Activated naive CD8-positive, alpha-beta T cell treated with anti-CD3 and anti-CD28 coated beads, Interleukin-2, amount 10 ng/mL, durations not matched to agents 7 days and 5 days (primary cell): ENCODE measurements at regions not wholly inside any gene's neighbourhood (a gene's known extent, or its start where the extent isn't known, plus 50 kb on each side); places are given as distances from the start of the nearest gene placed in this dataset.
"Not testable (repeated sequence)": the region's sequence is repeated elsewhere in the genome, so short reads cannot be mapped to it uniquely, and the experiment has no call there.

ENCODE experiments used
- ATAC-seq: fragments of 150-1000 bp; cut with Tn5 transposase; one replicate; pipeline ENCODE4 v1.10.0; 2021; ENCODE audit warnings: low read depth, moderate library complexity
- POLR2A ChIA-PET: fragments of 350-600 bp; sonication (Branson Sonifier 250); formaldehyde crosslinking; loops from one replicate; lab custom pipeline; 2021; ENCODE audit warnings: antibody characterized with exemption; lab: Charles Lee
- DNase-seq: peaks from one replicate; pipeline ENCODE4 v3.0.0; 2021
- H3K27ac Mint-ChIP-seq: one replicate; pipeline ENCODE4 v1.8.0; 2022; ENCODE audit warnings: mild to moderate bottlenecking, mixed read lengths
- H3K27me3 Mint-ChIP-seq: one replicate; pipeline ENCODE4 v1.8.0; 2022; ENCODE audit warnings: mild to moderate bottlenecking, moderate library complexity, mixed read lengths
- H3K36me3 Mint-ChIP-seq: one replicate; pipeline ENCODE4 v1.8.0; 2021; ENCODE audit warnings: mild to moderate bottlenecking, mixed read lengths
- H3K4me1 Mint-ChIP-seq: one replicate; pipeline ENCODE4 v1.8.0; 2021; ENCODE audit warnings: mixed read lengths
- H3K4me3 Mint-ChIP-seq: one replicate; pipeline ENCODE4 v1.8.0; 2022; ENCODE audit warnings: mild to moderate bottlenecking, moderate library complexity, mixed read lengths
- H3K9me3 Mint-ChIP-seq: one replicate; pipeline ENCODE4 v1.8.0; 2021; ENCODE audit warnings: mixed read lengths

GRCh38 chr17:83186751-83187421, 107.5 kb downstream of the METRNL start:
- no peak overlapping the region for H3K4me3 Mint-ChIP-seq
- H3K27me3 Mint-ChIP-seq: peaks cover 10% of the 10 kb centered on the region
- POLR2A ChIA-PET: no interaction called here
- H3K27ac Mint-ChIP-seq: no peak overlapping the region
- H3K4me1 Mint-ChIP-seq: peaks cover 7% of the 10 kb centered on the region
- ATAC-seq (no peak), DNase-seq (no peak)
- no peaks in the 10 kb centered on the region for H3K36me3 Mint-ChIP-seq
- peaks cover 1% of the 10 kb centered on the region for H3K9me3 Mint-ChIP-seq

GRCh38 chr17:83187782-83188311, 108.4 kb downstream of the METRNL start:
- Mint-ChIP-seq H3K4me3 (no peak overlapping the region), H3K9me3 (peaks cover 1% of the 10 kb centered on the region), H3K4me1 (peaks cover 7% of the 10 kb centered on the region), H3K27me3 (peaks cover 10% of the 10 kb centered on the region), H3K27ac (no peak overlapping the region), H3K36me3 (no peaks in the 10 kb centered on the region)
- DNase-seq (no peak), ATAC-seq (no peak)
- POLR2A ChIA-PET: no interaction called here

- Mint-ChIP-seq H3K4me1 (peaks cover 14% of the 10 kb centered on the region), H3K9me3 (peaks cover 1% of the 10 kb centered on the region), H3K27ac (no peak overlapping the region), H3K27me3 (peaks cover 6% of the 10 kb centered on the region), H3K4me3 (no peak overlapping the region), H3K36me3 (no peaks in the 10 kb centered on the region)
- POLR2A ChIA-PET: no interaction called here
- no peak for ATAC-seq
- no peak for DNase-seq
These were observed 109.9 kb downstream of the METRNL start for GRCh38 chr17:83189044-83190003.

GRCh38 chr17:83190004-83190385, 110.6 kb downstream of the METRNL start:
- no peak for ATAC-seq
- peaks cover 14% of the 10 kb centered on the region for H3K4me1 Mint-ChIP-seq
- DNase-seq: no peak
- no peak overlapping the region for H3K27ac Mint-ChIP-seq
- no peaks in the 10 kb centered on the region for H3K36me3 Mint-ChIP-seq
- H3K27me3 Mint-ChIP-seq: peaks cover 5% of the 10 kb centered on the region
- POLR2A ChIA-PET: no interaction called here
- no peak overlapping the region for H3K4me3 Mint-ChIP-seq
- peaks cover under 1% of the 10 kb centered on the region for H3K9me3 Mint-ChIP-seq

- ATAC-seq (no peak), DNase-seq (peak; percentile 22)
- Mint-ChIP-seq H3K4me1 (peaks cover 14% of the 10 kb centered on the region), H3K4me3 (no peak overlapping the region), H3K27me3 (peaks cover 3% of the 10 kb centered on the region), H3K36me3 (no peaks in the 10 kb centered on the region), H3K9me3 (no peaks in the 10 kb centered on the region), H3K27ac (peak overlapping the region; percentile 25)
- POLR2A ChIA-PET: no interaction called here
These were observed 111.4 kb downstream of the METRNL start for GRCh38 chr17:83190601-83191387.

- Mint-ChIP-seq H3K27me3 (peaks cover 3% of the 10 kb centered on the region), H3K4me1 (peaks cover 14% of the 10 kb centered on the region), H3K36me3 (no peaks in the 10 kb centered on the region), H3K27ac (no peak overlapping the region), H3K9me3 (no peaks in the 10 kb centered on the region), H3K4me3 (no peak overlapping the region)
- peak; percentile 26 for DNase-seq
- POLR2A ChIA-PET: no interaction called here
- no peak for ATAC-seq
These were observed 112.2 kb downstream of the METRNL start for GRCh38 chr17:83191388-83192160.

- ATAC-seq: no peak
- peaks cover 14% of the 10 kb centered on the region for H3K4me1 Mint-ChIP-seq
- no peak overlapping the region for H3K4me3 Mint-ChIP-seq
- peak; percentile 27 for DNase-seq
- POLR2A ChIA-PET: no interaction called here
- no peaks in the 10 kb centered on the region for H3K36me3 Mint-ChIP-seq
- H3K9me3 Mint-ChIP-seq: no peaks in the 10 kb centered on the region
- no peak overlapping the region for H3K27ac Mint-ChIP-seq
- H3K27me3 Mint-ChIP-seq: peaks cover 3% of the 10 kb centered on the region
These were observed 112.9 kb downstream of the METRNL start for GRCh38 chr17:83192161-83192788.

GRCh38 chr17:83192789-83193335, 113.5 kb downstream of the METRNL start:
- POLR2A ChIA-PET, H3K4me3 Mint-ChIP-seq, H3K9me3 Mint-ChIP-seq, ATAC-seq, H3K36me3 Mint-ChIP-seq, DNase-seq, H3K27me3 Mint-ChIP-seq, H3K27ac Mint-ChIP-seq: not testable (repeated sequence)
- peaks cover 11% of the 10 kb centered on the region for H3K4me1 Mint-ChIP-seq

GRCh38 chr17:83193336-83194185, 114.2 kb downstream of the METRNL start:
- ATAC-seq (peak; percentile 34), DNase-seq (peak; percentile 40)
- Mint-ChIP-seq H3K27me3 (peaks cover 3% of the 10 kb centered on the region), H3K27ac (peak overlapping the region; percentile 87), H3K4me1 (peaks cover 8% of the 10 kb centered on the region), H3K9me3 (no peaks in the 10 kb centered on the region), H3K4me3 (peak overlapping the region; percentile 60), H3K36me3 (no peaks in the 10 kb centered on the region)
- POLR2A ChIA-PET: no interaction called here

- POLR2A ChIA-PET: no interaction called here
These were observed 114.8 kb downstream of the METRNL start for GRCh38 chr17:83194186-83194561.

GRCh38 chr17:83194761-83195329, 115.4 kb downstream of the METRNL start:
- DNase-seq (peak; percentile 34), ATAC-seq (no peak)
- Mint-ChIP-seq H3K27me3 (no peaks in the 10 kb centered on the region), H3K4me3 (no peak overlapping the region), H3K4me1 (peaks cover 17% of the 10 kb centered on the region), H3K9me3 (no peaks in the 10 kb centered on the region), H3K36me3 (no peaks in the 10 kb centered on the region), H3K27ac (peak overlapping the region; percentile 60)
- POLR2A ChIA-PET: no interaction called here

More at GRCh38 chr17:83194186-83194561, 114.8 kb downstream of the METRNL start:
- DNase-seq: peak; percentile 39
- H3K4me1 Mint-ChIP-seq: peaks cover 11% of the 10 kb centered on the region
- H3K36me3 Mint-ChIP-seq: no peaks in the 10 kb centered on the region
- H3K4me3 Mint-ChIP-seq: no peak overlapping the region
- H3K9me3 Mint-ChIP-seq: no peaks in the 10 kb centered on the region
- peak; percentile 2 for ATAC-seq
- peaks cover 1% of the 10 kb centered on the region for H3K27me3 Mint-ChIP-seq
- peak overlapping the region; percentile 87 for H3K27ac Mint-ChIP-seq
